K562 (cell line): ENCODE measurements at regions not wholly inside any gene's neighbourhood (a gene's known extent, or its start where the extent isn't known, plus 50 kb on each side); places are given as distances from the start of the nearest gene placed in this dataset.

Experiments used
- FIP1L1 ChIP-seq: fragments of 200-400 bp; formaldehyde crosslinking; IDR thresholded peaks from 2 replicates; pipeline ENCODE4 v1.6.1; 2018; ENCODE audit warnings: mild to moderate bottlenecking, low read depth, low read length; ENCODE audit not compliant: poor library complexity, severe bottlenecking
- SMAD2 ChIP-seq: fragments of 150-350 bp; IDR thresholded peaks from 2 replicates; pipeline ENCODE4 v1.6.1; 2014; ENCODE audit warnings: low read depth, mild to moderate bottlenecking, low read length
- TAF15 ChIP-seq: fragments of 200-400 bp; formaldehyde crosslinking; IDR thresholded peaks from 2 replicates; pipeline ENCODE4 v1.6.1; 2017; ENCODE audit warnings: mild to moderate bottlenecking, low read depth, low read length, moderate library complexity
- TGIF2 ChIP-seq: sonication (generic); formaldehyde crosslinking; IDR thresholded peaks from 2 replicates; pipeline ENCODE4 v1.8.1; 2022; ENCODE audit warnings: mild to moderate bottlenecking, missing genetic modification reagents, moderate library complexity
- TF ChIP-seq, protein P1 (sequence below): fragments of 450-650 bp; IDR thresholded peaks from 2 replicates; pipeline ENCODE4 v1.6.1; 2016; ENCODE audit warnings: low read depth

DNA sequence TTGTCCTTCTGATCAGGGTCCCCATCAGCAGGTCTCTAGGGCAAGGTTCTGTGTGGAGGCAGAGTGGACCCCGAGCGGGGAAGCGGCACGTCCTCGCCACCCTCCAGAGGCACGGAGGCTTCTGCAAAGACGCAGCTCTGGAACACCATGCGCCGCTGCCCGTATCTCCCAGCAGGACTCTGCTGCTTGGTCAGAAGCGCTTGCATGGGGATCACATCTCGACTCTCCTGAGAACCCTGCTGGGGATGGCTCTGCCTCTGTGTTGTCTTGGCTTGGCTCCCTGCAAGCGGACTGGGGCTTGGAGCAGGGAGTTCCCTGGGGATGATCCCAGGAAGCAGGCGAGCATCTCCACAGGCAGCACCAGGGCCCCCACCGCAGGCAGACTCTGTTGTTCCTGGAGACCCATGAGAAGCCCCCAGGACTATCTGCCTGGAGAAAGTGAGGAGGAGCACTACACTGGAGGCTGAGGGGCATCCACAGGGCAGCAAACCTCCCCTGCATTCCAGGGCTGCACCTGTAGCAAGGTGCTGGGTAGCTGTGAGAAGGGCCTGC, 520.5 kb downstream of the GLRX3 start (continued):
- TF ChIP-seq, protein P1, sequence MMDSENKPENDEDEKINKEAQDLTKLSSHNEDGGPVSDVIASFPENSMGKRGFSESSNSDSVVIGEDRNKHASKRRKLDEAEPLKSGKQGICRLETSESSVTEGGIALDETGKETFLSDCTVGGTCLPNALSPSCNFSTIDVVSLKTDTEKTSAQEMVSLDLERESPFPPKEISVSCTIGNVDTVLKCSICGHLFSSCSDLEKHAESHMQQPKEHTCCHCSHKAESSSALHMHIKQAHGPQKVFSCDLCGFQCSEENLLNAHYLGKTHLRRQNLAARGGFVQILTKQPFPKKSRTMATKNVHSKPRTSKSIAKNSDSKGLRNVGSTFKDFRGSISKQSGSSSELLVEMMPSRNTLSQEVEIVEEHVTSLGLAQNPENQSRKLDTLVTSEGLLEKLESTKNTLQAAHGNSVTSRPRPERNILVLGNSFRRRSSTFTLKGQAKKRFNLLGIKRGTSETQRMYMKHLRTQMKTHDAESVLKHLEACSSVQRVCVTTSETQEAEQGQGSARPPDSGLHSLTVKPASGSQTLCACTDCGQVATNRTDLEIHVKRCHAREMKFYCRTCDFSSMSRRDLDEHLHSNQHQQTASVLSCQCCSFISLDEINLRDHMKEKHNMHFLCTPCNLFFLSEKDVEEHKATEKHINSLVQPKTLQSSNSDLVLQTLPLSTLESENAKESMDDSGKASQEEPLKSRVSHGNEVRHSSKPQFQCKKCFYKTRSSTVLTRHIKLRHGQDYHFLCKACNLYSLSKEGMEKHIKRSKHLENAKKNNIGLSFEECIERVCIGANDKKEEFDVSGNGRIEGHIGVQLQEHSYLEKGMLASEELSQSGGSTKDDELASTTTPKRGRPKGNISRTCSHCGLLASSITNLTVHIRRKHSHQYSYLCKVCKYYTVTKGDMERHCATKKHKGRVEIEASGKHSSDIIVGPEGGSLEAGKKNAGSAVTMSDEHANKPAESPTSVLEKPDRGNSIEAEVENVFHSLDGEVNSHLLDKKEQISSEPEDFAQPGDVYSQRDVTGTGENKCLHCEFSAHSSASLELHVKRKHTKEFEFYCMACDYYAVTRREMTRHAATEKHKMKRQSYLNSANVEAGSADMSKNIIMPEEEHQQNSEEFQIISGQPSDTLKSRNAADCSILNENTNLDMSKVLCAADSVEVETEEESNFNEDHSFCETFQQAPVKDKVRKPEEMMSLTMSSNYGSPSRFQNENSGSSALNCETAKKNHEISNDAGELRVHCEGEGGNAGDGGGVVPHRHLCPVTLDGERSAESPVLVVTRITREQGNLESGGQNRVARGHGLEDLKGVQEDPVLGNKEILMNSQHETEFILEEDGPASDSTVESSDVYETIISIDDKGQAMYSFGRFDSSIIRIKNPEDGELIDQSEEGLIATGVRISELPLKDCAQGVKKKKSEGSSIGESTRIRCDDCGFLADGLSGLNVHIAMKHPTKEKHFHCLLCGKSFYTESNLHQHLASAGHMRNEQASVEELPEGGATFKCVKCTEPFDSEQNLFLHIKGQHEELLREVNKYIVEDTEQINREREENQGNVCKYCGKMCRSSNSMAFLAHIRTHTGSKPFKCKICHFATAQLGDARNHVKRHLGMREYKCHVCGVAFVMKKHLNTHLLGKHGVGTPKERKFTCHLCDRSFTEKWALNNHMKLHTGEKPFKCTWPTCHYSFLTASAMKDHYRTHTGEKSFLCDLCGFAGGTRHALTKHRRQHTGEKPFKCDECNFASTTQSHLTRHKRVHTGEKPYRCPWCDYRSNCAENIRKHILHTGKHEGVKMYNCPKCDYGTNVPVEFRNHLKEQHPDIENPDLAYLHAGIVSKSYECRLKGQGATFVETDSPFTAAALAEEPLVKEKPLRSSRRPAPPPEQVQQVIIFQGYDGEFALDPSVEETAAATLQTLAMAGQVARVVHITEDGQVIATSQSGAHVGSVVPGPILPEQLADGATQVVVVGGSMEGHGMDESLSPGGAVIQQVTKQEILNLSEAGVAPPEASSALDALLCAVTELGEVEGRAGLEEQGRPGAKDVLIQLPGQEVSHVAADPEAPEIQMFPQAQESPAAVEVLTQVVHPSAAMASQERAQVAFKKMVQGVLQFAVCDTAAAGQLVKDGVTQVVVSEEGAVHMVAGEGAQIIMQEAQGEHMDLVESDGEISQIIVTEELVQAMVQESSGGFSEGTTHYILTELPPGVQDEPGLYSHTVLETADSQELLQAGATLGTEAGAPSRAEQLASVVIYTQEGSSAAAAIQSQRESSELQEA, result no peak
- TF ChIP-seq FIP1L1 (no peak), SMAD2 (no peak), TAF15 (no peak), TGIF2 (CRISPR knock-in tag) (no peak)
